ENCODE measurements at regions not wholly inside any gene's neighbourhood (a gene's known extent, or its start where the extent isn't known, plus 50 kb on each side); places are given as distances from the start of the nearest gene placed in this dataset.
"Not testable (repeated sequence)": the region's sequence is repeated elsewhere in the genome, so short reads cannot be mapped to it uniquely, and the experiment has no call there.

DNA sequence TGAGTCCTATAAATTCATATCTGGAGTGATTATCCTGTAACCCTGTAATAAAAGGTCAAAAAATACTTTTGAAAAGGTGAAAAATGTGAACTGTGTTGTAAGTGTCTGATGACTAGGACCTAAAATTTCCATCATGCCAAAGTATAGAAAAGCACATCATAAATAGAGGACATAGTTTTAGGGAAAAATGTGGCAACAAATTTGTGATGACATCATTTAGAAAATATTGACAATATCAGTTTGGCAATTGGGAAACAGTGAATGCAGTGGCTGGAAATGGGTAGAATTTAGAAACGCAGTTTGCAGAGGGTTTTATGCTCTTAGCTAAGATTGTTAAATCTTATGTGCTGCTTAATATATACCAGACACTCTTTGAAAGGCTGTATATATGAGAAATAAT is 1464.8 kb downstream of the RAPGEF2 start:
- H4K20me1 ChIP-seq (ENCODE audit: control insufficient read depth, extremely low read depth, insufficient read depth, low read length) = no peaks in the 10 kb centered on the region
- DNase-seq (ENCODE audit: low read depth, low spot score) = no peak
- H3K4me3 ChIP-seq (ENCODE audit: control insufficient read depth in 2 of 3, extremely low read depth in 1 of 3, insufficient read depth in 2 of 3, low read depth in 1 of 3, low read length in 3 of 3) = no peak overlapping the region
- H3K36me3 ChIP-seq (ENCODE audit: control insufficient read depth in 2 of 2, extremely low read depth in 1 of 2, insufficient read depth in 2 of 2, low read length in 2 of 2) = no peaks in the 10 kb centered on the region
- H3K79me2 ChIP-seq (ENCODE audit: control insufficient read depth, insufficient read depth, low read length) = no peaks in the 10 kb centered on the region
- no peaks in the 10 kb centered on the region for H3K9me3 ChIP-seq (ENCODE audit: control insufficient read depth, low read depth, low read length)
- H3K4me1 ChIP-seq (ENCODE audit: control insufficient read depth, extremely low read depth, insufficient read depth, low read length) = no peaks in the 10 kb centered on the region
- no peak overlapping the region for H3K4me2 ChIP-seq (ENCODE audit: control insufficient read depth, extremely low read depth, insufficient read depth, low read depth, low read length)
- dilution Hi-C loops (cut with MboI; ENCODE audit: extremely low pct_ligation_motif_present, low sequenced_read_pairs) = no loop called here
- TF ChIP-seq, protein P1, sequence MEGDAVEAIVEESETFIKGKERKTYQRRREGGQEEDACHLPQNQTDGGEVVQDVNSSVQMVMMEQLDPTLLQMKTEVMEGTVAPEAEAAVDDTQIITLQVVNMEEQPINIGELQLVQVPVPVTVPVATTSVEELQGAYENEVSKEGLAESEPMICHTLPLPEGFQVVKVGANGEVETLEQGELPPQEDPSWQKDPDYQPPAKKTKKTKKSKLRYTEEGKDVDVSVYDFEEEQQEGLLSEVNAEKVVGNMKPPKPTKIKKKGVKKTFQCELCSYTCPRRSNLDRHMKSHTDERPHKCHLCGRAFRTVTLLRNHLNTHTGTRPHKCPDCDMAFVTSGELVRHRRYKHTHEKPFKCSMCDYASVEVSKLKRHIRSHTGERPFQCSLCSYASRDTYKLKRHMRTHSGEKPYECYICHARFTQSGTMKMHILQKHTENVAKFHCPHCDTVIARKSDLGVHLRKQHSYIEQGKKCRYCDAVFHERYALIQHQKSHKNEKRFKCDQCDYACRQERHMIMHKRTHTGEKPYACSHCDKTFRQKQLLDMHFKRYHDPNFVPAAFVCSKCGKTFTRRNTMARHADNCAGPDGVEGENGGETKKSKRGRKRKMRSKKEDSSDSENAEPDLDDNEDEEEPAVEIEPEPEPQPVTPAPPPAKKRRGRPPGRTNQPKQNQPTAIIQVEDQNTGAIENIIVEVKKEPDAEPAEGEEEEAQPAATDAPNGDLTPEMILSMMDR (optimal IDR thresholded peaks at IDR 0.05 in 1 of 3, IDR thresholded peaks at IDR 0.05 in 1 of 3, conservative IDR thresholded peaks at IDR 0.05 in 1 of 3; ENCODE audit: extremely low read depth in 1 of 3, insufficient read depth in 2 of 3, low read length in 3 of 3) = no peak
- no peak for TF ChIP-seq EZH2 (IDR thresholded peaks at IDR 0.05; ENCODE audit: low read length)
- H3K9me1 ChIP-seq (ENCODE audit: control insufficient read depth, extremely low read depth, insufficient read depth, low read length) = no peaks in the 10 kb centered on the region
- H3K9ac ChIP-seq (ENCODE audit: control insufficient read depth, extremely low read depth, insufficient read depth, low read length) = no peak overlapping the region
- no peaks in the 10 kb centered on the region for H3K27me3 ChIP-seq (ENCODE audit: control insufficient read depth, extremely low read depth, insufficient read depth, low read length)
- FAIRE-seq = no peak
- H3K27ac ChIP-seq (ENCODE audit: control insufficient read depth, insufficient read depth, low read length) = no peak overlapping the region
- H2AFZ ChIP-seq (ENCODE audit: control insufficient read depth, low read length) = no peak overlapping the region

DNA sequence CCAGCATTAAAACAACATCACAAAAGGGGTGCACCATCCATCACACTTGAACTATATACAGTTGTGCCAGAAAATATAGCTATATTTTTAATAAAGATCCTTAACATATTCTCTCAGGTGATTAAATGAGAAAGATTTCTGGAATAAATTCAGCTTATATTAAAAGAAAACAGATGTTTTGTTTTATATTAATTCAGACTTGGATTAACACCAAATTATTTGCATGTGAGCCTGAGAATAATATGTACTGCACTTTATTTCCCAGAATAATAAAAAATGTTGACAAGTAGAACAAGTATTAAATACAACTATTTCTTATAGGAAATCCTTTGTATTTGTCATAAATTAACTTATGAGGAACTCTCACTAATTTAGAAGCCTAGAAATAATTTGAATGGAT is 1467.4 kb downstream of the RAPGEF2 start:
- DNase-seq (ENCODE audit: low read depth, low spot score) (no peak), FAIRE-seq (no peak)
- Histone ChIP-seq H3K4me1 (ENCODE audit: control insufficient read depth, extremely low read depth, insufficient read depth, low read length) (no peaks in the 10 kb centered on the region), H4K20me1 (ENCODE audit: control insufficient read depth, extremely low read depth, insufficient read depth, low read length) (no peaks in the 10 kb centered on the region), H3K79me2 (ENCODE audit: control insufficient read depth, insufficient read depth, low read length) (no peaks in the 10 kb centered on the region), H3K4me3 (ENCODE audit: control insufficient read depth in 2 of 3, extremely low read depth in 1 of 3, insufficient read depth in 2 of 3, low read depth in 1 of 3, low read length in 3 of 3) (no peak overlapping the region), H3K27ac (ENCODE audit: control insufficient read depth, insufficient read depth, low read length) (no peak overlapping the region), H3K9me3 (ENCODE audit: control insufficient read depth, low read depth, low read length) (no peaks in the 10 kb centered on the region), H2AFZ (ENCODE audit: control insufficient read depth, low read length) (no peak overlapping the region), H3K9ac (ENCODE audit: control insufficient read depth, extremely low read depth, insufficient read depth, low read length) (no peak overlapping the region), H3K27me3 (ENCODE audit: control insufficient read depth, extremely low read depth, insufficient read depth, low read length) (no peaks in the 10 kb centered on the region), H3K4me2 (ENCODE audit: control insufficient read depth, extremely low read depth, insufficient read depth, low read depth, low read length) (no peak overlapping the region), H3K36me3 (ENCODE audit: control insufficient read depth in 2 of 2, extremely low read depth in 1 of 2, insufficient read depth in 2 of 2, low read length in 2 of 2) (no peaks in the 10 kb centered on the region), H3K9me1 (ENCODE audit: control insufficient read depth, extremely low read depth, insufficient read depth, low read length) (no peaks in the 10 kb centered on the region)
- dilution Hi-C loops (cut with MboI; ENCODE audit: extremely low pct_ligation_motif_present, low sequenced_read_pairs) = no loop called here
- TF ChIP-seq, protein P1 (optimal IDR thresholded peaks at IDR 0.05 in 1 of 3, IDR thresholded peaks at IDR 0.05 in 1 of 3, conservative IDR thresholded peaks at IDR 0.05 in 1 of 3; ENCODE audit: extremely low read depth in 1 of 3, insufficient read depth in 2 of 3, low read length in 3 of 3) = no peak
- TF ChIP-seq EZH2 (IDR thresholded peaks at IDR 0.05; ENCODE audit: low read length) = no peak

DNA sequence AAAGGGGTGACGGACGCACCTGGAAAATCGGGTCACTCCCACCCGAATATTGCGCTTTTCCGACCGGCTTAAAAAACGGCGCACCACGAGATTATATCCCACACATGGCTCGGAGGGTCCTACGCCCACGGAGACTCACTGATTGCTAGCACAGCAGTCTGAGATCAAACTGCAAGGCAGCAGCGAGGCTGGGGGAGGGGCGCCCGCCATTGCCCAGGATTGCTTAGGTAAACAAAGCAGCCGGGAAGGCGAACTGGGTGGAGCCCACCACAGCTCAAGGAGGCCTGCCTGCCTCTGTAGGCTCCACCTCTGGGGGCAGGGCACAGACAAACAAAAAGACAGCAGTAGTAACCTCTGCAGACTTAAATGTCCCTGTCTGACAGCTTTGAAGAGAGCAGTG is 1471.4 kb downstream of the RAPGEF2 start:
- H3K9me3 ChIP-seq (ENCODE audit: control insufficient read depth, low read depth, low read length); H2AFZ ChIP-seq (ENCODE audit: control insufficient read depth, low read length); H3K27me3 ChIP-seq (ENCODE audit: control insufficient read depth, extremely low read depth, insufficient read depth, low read length); dilution Hi-C loops (cut with MboI; ENCODE audit: extremely low pct_ligation_motif_present, low sequenced_read_pairs); DNase-seq (ENCODE audit: low read depth, low spot score); H3K36me3 ChIP-seq (ENCODE audit: control insufficient read depth in 2 of 2, extremely low read depth in 1 of 2, insufficient read depth in 2 of 2, low read length in 2 of 2); H3K79me2 ChIP-seq (ENCODE audit: control insufficient read depth, insufficient read depth, low read length); H3K4me1 ChIP-seq (ENCODE audit: control insufficient read depth, extremely low read depth, insufficient read depth, low read length); H3K4me3 ChIP-seq (ENCODE audit: control insufficient read depth in 2 of 3, extremely low read depth in 1 of 3, insufficient read depth in 2 of 3, low read depth in 1 of 3, low read length in 3 of 3); H3K9me1 ChIP-seq (ENCODE audit: control insufficient read depth, extremely low read depth, insufficient read depth, low read length); H3K9ac ChIP-seq (ENCODE audit: control insufficient read depth, extremely low read depth, insufficient read depth, low read length); H3K4me2 ChIP-seq (ENCODE audit: control insufficient read depth, extremely low read depth, insufficient read depth, low read depth, low read length); H4K20me1 ChIP-seq (ENCODE audit: control insufficient read depth, extremely low read depth, insufficient read depth, low read length); FAIRE-seq; H3K27ac ChIP-seq (ENCODE audit: control insufficient read depth, insufficient read depth, low read length): not testable (repeated sequence)

Data from keratinocyte (primary cell).